H1 (cell line): ENCODE measurements at regions not wholly inside any gene's neighbourhood (a gene's known extent, or its start where the extent isn't known, plus 50 kb on each side); places are given as distances from the start of the nearest gene placed in this dataset.

Experiments
- CEBPB ChIP-seq: IDR thresholded peaks from 2 replicates; pipeline ENCODE4 v1.6.1; 2012; ENCODE audit warnings: low read depth, low read length
- CREB1 ChIP-seq: IDR thresholded peaks from 2 replicates; pipeline ENCODE4 v1.6.1; 2012; ENCODE audit warnings: inconsistent platforms
- HDAC6 ChIP-seq: IDR thresholded peaks from one replicate; pipeline ENCODE4 v1.7.1; 2012; ENCODE audit warnings: low read depth, mild to moderate bottlenecking, inconsistent platforms, low read length, moderate library complexity
- SIX5 ChIP-seq: IDR thresholded peaks from 2 replicates; pipeline ENCODE4 v1.6.1; 2011; ENCODE audit warnings: mild to moderate bottlenecking, low read depth, low read length
- YY1 ChIP-seq: IDR thresholded peaks from 2 replicates; pipeline ENCODE4 v1.6.1; 2011; ENCODE audit warnings: low read depth, mild to moderate bottlenecking, low read length

- TF ChIP-seq CEBPB = no peak
- no peak for TF ChIP-seq HDAC6
- TF ChIP-seq SIX5 = no peak
- no peak for TF ChIP-seq CREB1
- TF ChIP-seq YY1 = no peak
- TF ChIP-seq, all 59 proteins: peak for 0
Observed at GRCh38 chr6:4280707-4281106, 145.3 kb upstream of the ECI2 start (continued).
